ENCODE measurements at regions not wholly inside any gene's neighbourhood (a gene's known extent, or its start where the extent isn't known, plus 50 kb on each side); places are given as distances from the start of the nearest gene placed in this dataset.

- DNase-seq (ENCODE audit: low read depth in 2 of 2), result no peak
Observed at GRCh38 chr13:44273991-44274770, 99.4 kb upstream of the SERP2 start.

- no peak for DNase-seq (ENCODE audit: low read depth in 2 of 2)
Observed at GRCh38 chr13:44274771-44275205, 98.8 kb upstream of the SERP2 start.

- no peak for DNase-seq (ENCODE audit: low read depth in 2 of 2)
Observed at GRCh38 chr13:44275381-44275780, 98.2 kb upstream of the SERP2 start.

GRCh38 chr13:44276061-44276460 is 97.6 kb upstream of the SERP2 start:
- no peak for DNase-seq (ENCODE audit: low read depth in 2 of 2)

- DNase-seq (ENCODE audit: low read depth in 2 of 2), result no peak
Observed at GRCh38 chr13:44277459-44277858, 96.2 kb upstream of the SERP2 start.

GRCh38 chr13:44278166-44278565 is 95.5 kb upstream of the SERP2 start:
- no peak for DNase-seq (ENCODE audit: low read depth in 2 of 2)

- no peak for DNase-seq (ENCODE audit: low read depth in 2 of 2)
Observed at GRCh38 chr13:44280456-44280855, 93.2 kb upstream of the SERP2 start.

- DNase-seq (ENCODE audit: low read depth in 2 of 2), result no peak
Observed at GRCh38 chr13:44281252-44282000, 92.2 kb upstream of the SERP2 start.

GRCh38 chr13:44283600-44283999 is 90.0 kb upstream of the SERP2 start:
- DNase-seq (ENCODE audit: low read depth in 2 of 2), result no peak

GRCh38 chr13:44287958-44288357 is 85.7 kb upstream of the SERP2 start:
- DNase-seq (ENCODE audit: low read depth in 2 of 2), result no peak

GRCh38 chr13:44292545-44292944 is 81.1 kb upstream of the SERP2 start:
- no peak for DNase-seq (ENCODE audit: low read depth in 2 of 2)

GRCh38 chr13:44293374-44293773 is 80.2 kb upstream of the SERP2 start:
- no peak for DNase-seq (ENCODE audit: low read depth in 2 of 2)

- no peak for DNase-seq (ENCODE audit: low read depth in 2 of 2)
Observed at GRCh38 chr13:44293908-44294735, 79.5 kb upstream of the SERP2 start.

GRCh38 chr13:44294876-44295275 is 78.7 kb upstream of the SERP2 start:
- DNase-seq (ENCODE audit: low read depth in 2 of 2), result no peak

- DNase-seq (ENCODE audit: low read depth in 2 of 2), result no peak
Observed at GRCh38 chr13:44296856-44297255, 76.8 kb upstream of the SERP2 start.

- DNase-seq (ENCODE audit: low read depth in 2 of 2), result no peak
Observed at GRCh38 chr13:44298314-44298713, 75.3 kb upstream of the SERP2 start.

GRCh38 chr13:44299152-44299943 is 74.3 kb upstream of the SERP2 start:
- no peak for DNase-seq (ENCODE audit: low read depth in 2 of 2)

GRCh38 chr13:44300895-44301638 is 72.6 kb upstream of the SERP2 start:
- DNase-seq (ENCODE audit: low read depth in 2 of 2), result no peak

- no peak for DNase-seq (ENCODE audit: low read depth in 2 of 2)
Observed at GRCh38 chr13:44301639-44302015, 72.0 kb upstream of the SERP2 start.

GRCh38 chr13:44302233-44302632 is 71.4 kb upstream of the SERP2 start:
- no peak for DNase-seq (ENCODE audit: low read depth in 2 of 2)
